ENCODE measurements at regions not wholly inside any gene's neighbourhood (a gene's known extent, or its start where the extent isn't known, plus 50 kb on each side); places are given as distances from the start of the nearest gene placed in this dataset.
"Not testable (repeated sequence)": the region's sequence is repeated elsewhere in the genome, so short reads cannot be mapped to it uniquely, and the experiment has no call there.

DNA sequence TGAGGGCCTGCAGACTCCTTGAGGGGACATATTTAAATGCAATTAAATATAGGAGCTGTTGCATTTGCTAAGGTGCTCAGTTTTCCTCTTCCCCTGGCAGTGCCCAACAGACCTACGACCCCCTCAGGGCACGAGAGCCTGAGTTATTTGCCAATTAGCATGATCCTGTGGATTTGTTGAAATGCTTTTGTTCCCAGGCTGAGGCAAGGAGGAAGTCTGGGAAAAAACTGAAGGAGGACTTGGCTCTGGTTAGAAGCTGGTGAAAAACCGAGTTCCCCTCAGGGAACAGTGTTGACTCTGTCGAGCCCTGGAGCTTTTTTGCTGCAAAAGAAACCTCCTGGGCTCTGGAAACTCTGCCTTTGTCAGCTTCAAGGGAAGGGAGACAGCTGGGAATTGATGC is 103.6 kb upstream of the SHB start:
- Mint-ChIP-seq H3K27me3 (ENCODE audit: insufficient read depth, unreplicated experiment) (no peaks in the 10 kb centered on the region), H3K4me1 (ENCODE audit: insufficient read depth, unreplicated experiment) (peaks cover 13% of the 10 kb centered on the region), H3K36me3 (ENCODE audit: insufficient read depth, unreplicated experiment) (no peaks in the 10 kb centered on the region), H3K9me3 (ENCODE audit: unreplicated experiment) (peaks cover 24% of the 10 kb centered on the region), H3K27ac (ENCODE audit: low read depth, unreplicated experiment) (no peak overlapping the region), H3K4me3 (ENCODE audit: unreplicated experiment) (no peak overlapping the region)
- TF ChIP-seq, protein P1, sequence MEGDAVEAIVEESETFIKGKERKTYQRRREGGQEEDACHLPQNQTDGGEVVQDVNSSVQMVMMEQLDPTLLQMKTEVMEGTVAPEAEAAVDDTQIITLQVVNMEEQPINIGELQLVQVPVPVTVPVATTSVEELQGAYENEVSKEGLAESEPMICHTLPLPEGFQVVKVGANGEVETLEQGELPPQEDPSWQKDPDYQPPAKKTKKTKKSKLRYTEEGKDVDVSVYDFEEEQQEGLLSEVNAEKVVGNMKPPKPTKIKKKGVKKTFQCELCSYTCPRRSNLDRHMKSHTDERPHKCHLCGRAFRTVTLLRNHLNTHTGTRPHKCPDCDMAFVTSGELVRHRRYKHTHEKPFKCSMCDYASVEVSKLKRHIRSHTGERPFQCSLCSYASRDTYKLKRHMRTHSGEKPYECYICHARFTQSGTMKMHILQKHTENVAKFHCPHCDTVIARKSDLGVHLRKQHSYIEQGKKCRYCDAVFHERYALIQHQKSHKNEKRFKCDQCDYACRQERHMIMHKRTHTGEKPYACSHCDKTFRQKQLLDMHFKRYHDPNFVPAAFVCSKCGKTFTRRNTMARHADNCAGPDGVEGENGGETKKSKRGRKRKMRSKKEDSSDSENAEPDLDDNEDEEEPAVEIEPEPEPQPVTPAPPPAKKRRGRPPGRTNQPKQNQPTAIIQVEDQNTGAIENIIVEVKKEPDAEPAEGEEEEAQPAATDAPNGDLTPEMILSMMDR (IDR thresholded peaks at IDR 0.05; ENCODE audit: unreplicated experiment) = no peak
- intact Hi-C loops (cut with micrococcal nuclease) = loop anchor here (5.0 kb wide), 1 partner anchor 75 kb away; no protein-coding TSS in a partner anchor
- ChIA-PET POLR2A (no interaction called here), CTCF (interaction anchor here (0.7 kb wide), 1 partner anchor 15 kb away, joined by 3 read pairs; no protein-coding TSS in a partner anchor)
- DNase-seq (ENCODE audit: unreplicated experiment) = no peak
- BruUV-seq (replicated peaks) = no TSS peak

DNA sequence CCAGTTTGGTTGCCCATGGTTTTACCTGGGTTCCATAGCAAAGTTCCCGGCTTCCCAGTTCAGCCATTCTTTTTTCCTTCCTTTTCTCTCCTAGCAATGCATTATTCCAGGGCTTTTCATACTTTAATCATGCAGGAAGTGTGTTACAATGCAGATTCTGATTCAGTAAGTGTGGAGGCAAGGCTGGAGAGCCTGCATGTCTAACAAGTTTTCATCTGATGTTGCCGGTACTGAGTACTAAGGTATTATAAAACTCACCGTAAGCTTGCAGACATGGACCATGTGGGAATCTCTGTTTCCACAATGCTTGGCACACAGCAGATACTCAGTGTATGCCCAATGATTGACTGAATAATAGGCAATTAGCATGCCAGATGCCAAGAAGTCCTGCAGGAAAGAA is 102.9 kb upstream of the SHB start:
- Mint-ChIP-seq H3K4me1 (ENCODE audit: insufficient read depth, unreplicated experiment) (peaks cover 13% of the 10 kb centered on the region), H3K27ac (ENCODE audit: low read depth, unreplicated experiment) (peak overlapping the region; percentile 68), H3K36me3 (ENCODE audit: insufficient read depth, unreplicated experiment) (no peaks in the 10 kb centered on the region), H3K4me3 (ENCODE audit: unreplicated experiment) (no peak overlapping the region), H3K27me3 (ENCODE audit: insufficient read depth, unreplicated experiment) (no peaks in the 10 kb centered on the region), H3K9me3 (ENCODE audit: unreplicated experiment) (peaks cover 24% of the 10 kb centered on the region)
- CTCF ChIA-PET = interaction anchor here (0.6 to 1.1 kb wide), 3 partner anchors 84 to 305 kb away, joined by 3 read pairs; no protein-coding TSS in a partner anchor
- no peak for DNase-seq (ENCODE audit: unreplicated experiment)
- no TSS peak for BruUV-seq (replicated peaks)
- TF ChIP-seq, protein P1 (IDR thresholded peaks at IDR 0.05; ENCODE audit: unreplicated experiment) = no peak
- intact Hi-C loops (cut with micrococcal nuclease) = loop anchor here (5.0 kb wide), 1 partner anchor 75 kb away; no protein-coding TSS in a partner anchor
- POLR2A ChIA-PET = interaction anchor here (0.9 kb wide), 1 partner anchor 10 kb away, joined by 3 read pairs; no protein-coding TSS in a partner anchor

DNA sequence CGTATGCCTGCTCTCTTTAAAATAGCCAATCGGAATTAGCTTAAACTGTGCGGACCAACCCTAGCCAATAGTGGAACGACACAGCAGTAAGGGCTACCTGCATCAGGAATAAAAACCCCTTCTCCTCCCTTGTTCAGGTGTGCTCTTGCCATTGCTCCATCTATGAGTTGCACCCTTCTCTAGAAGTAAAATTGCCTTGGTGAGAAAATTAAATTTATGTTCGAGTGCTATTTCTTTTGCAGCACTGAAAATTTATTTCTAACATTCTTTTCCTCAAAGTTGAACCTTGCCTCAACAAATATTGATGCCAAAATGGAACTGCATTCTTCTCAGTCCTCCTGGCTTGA is 102.5 kb upstream of the SHB start:
- Mint-ChIP-seq H3K36me3 (ENCODE audit: insufficient read depth, unreplicated experiment) (no peaks in the 10 kb centered on the region), H3K27ac (ENCODE audit: low read depth, unreplicated experiment) (peak overlapping the region; percentile 68), H3K27me3 (ENCODE audit: insufficient read depth, unreplicated experiment) (no peaks in the 10 kb centered on the region), H3K4me3 (ENCODE audit: unreplicated experiment) (no peak overlapping the region), H3K9me3 (ENCODE audit: unreplicated experiment) (peaks cover 24% of the 10 kb centered on the region), H3K4me1 (ENCODE audit: insufficient read depth, unreplicated experiment) (peaks cover 13% of the 10 kb centered on the region)
- CTCF ChIA-PET = interaction anchor here (0.6 to 1.4 kb wide), 4 partner anchors 84 to 305 kb away, joined by 3 to 5 read pairs (median 3); no protein-coding TSS in a partner anchor
- TF ChIP-seq, protein P1 (IDR thresholded peaks at IDR 0.05; ENCODE audit: unreplicated experiment) = no peak
- intact Hi-C loops (cut with micrococcal nuclease) = loop anchor here (5.0 kb wide), 1 partner anchor 74 kb away; no protein-coding TSS in a partner anchor
- BruUV-seq (replicated peaks) = no TSS peak
- POLR2A ChIA-PET = interaction anchor here (0.9 to 1.5 kb wide), 2 partner anchors 10 to 79 kb away, joined by 3 read pairs; no protein-coding TSS in a partner anchor
- DNase-seq (ENCODE audit: unreplicated experiment) = no peak

DNA sequence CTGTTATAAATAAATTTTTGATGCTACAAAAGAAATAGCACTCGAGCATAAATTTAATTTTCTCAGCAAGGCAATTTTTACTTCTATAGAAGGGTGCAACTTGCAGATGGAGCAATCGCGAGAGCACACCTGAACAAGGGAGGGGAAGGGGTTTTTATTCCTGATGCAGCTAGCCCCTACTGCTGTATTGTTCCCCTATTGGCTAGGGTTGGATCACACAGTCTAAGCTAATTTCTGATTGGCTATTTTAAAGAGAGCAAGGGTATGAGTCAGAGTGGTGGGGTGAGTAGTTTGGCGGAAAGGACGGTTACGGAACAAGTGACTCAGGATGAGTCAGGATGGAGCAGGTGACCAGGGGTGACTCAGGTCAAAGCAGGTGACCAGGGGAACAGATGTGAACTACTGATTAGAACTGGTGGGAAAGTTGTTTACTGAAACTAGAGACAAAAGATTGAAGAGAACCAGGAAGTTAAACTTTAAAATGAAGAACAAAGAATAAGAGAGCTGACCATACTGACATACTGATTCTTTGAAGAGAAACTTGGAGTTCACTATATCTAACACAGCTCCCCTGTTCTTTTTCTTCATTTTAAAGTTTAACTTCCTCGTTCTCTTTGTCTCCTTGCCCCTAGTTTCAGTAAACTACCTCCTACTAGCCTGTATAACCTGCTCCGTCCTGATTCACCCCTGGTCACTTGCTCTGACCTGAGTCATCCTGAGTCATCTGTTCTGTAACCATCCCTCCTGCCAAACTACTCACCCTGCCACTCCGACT is 101.9 kb upstream of the SHB start:
- not testable (repeated sequence) for H3K27me3 Mint-ChIP-seq (ENCODE audit: insufficient read depth, unreplicated experiment); BruUV-seq (replicated peaks); H3K36me3 Mint-ChIP-seq (ENCODE audit: insufficient read depth, unreplicated experiment); H3K4me3 Mint-ChIP-seq (ENCODE audit: unreplicated experiment)
- ChIA-PET POLR2A (interaction anchor here (1.5 kb wide), 1 partner anchor 79 kb away, joined by 3 read pairs; no protein-coding TSS in a partner anchor), CTCF (interaction anchor here (0.6 to 1.4 kb wide), 5 partner anchors 11 to 306 kb away, joined by 3 to 5 read pairs (median 3); no protein-coding TSS in a partner anchor)
- peak overlapping the region; percentile 68 for H3K27ac Mint-ChIP-seq (ENCODE audit: low read depth, unreplicated experiment)
- intact Hi-C loops (cut with micrococcal nuclease) = loop anchor here (5.0 kb wide), 1 partner anchor 74 kb away; no protein-coding TSS in a partner anchor
- H3K9me3 Mint-ChIP-seq (ENCODE audit: unreplicated experiment) = peaks cover 24% of the 10 kb centered on the region
- H3K4me1 Mint-ChIP-seq (ENCODE audit: insufficient read depth, unreplicated experiment) = peaks cover 13% of the 10 kb centered on the region
- DNase-seq (ENCODE audit: unreplicated experiment) = peak; percentile 85

DNA sequence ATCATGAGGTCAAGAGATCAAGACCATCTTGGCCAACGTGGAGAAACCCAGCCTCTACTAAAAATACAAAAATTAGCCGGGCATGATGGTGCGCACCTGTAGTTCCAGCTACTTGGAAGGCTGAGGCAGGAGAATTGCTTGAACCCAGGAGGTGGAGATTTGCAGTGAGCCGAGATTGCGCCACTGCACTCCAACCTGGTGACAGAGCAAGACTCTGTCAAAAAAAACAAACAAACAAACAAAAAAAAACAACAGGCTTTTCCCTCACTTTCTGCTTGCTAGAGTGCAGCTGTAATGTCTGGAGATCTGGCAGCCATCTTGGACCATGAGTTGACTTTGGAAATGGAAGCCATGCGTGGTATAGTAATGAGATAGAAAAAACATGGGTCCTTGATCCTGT is 101.1 kb upstream of the SHB start:
- ChIA-PET CTCF (interaction anchor here (0.8 to 1.4 kb wide), 3 partner anchors 10 to 267 kb away, joined by 3 to 5 read pairs (median 3); no protein-coding TSS in a partner anchor), POLR2A (interaction anchor here (1.5 kb wide), 1 partner anchor 78 kb away, joined by 3 read pairs; no protein-coding TSS in a partner anchor)
- not testable (repeated sequence) for BruUV-seq (replicated peaks); H3K4me3 Mint-ChIP-seq (ENCODE audit: unreplicated experiment); H3K27ac Mint-ChIP-seq (ENCODE audit: low read depth, unreplicated experiment); H3K27me3 Mint-ChIP-seq (ENCODE audit: insufficient read depth, unreplicated experiment); H3K36me3 Mint-ChIP-seq (ENCODE audit: insufficient read depth, unreplicated experiment); DNase-seq (ENCODE audit: unreplicated experiment)
- peaks cover 13% of the 10 kb centered on the region for H3K4me1 Mint-ChIP-seq (ENCODE audit: insufficient read depth, unreplicated experiment)
- peaks cover 22% of the 10 kb centered on the region for H3K9me3 Mint-ChIP-seq (ENCODE audit: unreplicated experiment)
- intact Hi-C loops (cut with micrococcal nuclease) = loop anchor here (5.0 kb wide), 1 partner anchor 73 kb away; no protein-coding TSS in a partner anchor
